ENCODE measurements at regions not wholly inside any gene's neighbourhood (a gene's known extent, or its start where the extent isn't known, plus 50 kb on each side); places are given as distances from the start of the nearest gene placed in this dataset.

DNA sequence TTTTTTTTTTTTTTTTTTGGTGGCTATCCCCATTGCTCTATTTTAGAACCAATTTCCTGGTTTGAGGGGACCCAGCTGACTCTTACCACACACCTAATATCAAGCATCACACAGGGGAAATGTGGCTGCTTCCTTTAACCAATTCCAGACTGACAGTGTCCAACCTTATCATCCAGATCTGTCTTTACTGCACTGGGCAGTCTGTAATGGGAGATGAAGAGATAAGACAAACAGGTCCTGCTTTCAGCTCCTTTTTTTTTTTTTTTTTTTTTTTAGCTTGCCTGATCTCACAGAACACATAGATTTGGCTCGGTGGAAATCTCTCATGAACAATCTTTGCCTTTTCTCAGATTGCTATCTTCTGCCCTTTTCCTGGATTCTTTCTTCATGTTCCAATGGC lies 198.8 kb upstream of the TYRP1 start:
- TF ChIP-seq, protein P1, sequence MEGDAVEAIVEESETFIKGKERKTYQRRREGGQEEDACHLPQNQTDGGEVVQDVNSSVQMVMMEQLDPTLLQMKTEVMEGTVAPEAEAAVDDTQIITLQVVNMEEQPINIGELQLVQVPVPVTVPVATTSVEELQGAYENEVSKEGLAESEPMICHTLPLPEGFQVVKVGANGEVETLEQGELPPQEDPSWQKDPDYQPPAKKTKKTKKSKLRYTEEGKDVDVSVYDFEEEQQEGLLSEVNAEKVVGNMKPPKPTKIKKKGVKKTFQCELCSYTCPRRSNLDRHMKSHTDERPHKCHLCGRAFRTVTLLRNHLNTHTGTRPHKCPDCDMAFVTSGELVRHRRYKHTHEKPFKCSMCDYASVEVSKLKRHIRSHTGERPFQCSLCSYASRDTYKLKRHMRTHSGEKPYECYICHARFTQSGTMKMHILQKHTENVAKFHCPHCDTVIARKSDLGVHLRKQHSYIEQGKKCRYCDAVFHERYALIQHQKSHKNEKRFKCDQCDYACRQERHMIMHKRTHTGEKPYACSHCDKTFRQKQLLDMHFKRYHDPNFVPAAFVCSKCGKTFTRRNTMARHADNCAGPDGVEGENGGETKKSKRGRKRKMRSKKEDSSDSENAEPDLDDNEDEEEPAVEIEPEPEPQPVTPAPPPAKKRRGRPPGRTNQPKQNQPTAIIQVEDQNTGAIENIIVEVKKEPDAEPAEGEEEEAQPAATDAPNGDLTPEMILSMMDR (conservative IDR thresholded peaks at IDR 0.05; ENCODE audit: low read depth, low read length): no peak
- no peak overlapping the region for H3K4me3 ChIP-seq (ENCODE audit: low read depth, low read length)
- no peak for DNase-seq (ENCODE audit: low read depth)

DNA sequence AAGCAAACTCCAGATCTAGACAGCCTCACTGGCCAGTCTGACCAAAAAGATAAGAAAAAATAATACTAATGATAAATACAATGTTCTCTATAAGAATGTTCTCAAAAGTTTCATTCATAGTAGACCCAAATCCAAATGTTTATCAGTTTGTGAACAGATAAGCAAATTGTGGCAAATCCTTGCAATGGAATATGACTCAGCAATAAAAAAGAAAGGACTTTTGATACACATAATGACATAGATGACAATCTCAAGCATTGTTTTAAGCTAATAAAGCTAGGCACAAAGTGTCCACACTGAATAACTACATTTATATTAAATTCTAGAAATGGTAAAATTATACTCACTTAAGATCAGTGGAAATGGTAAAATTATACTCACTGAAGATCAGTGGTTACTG lies 195.4 kb upstream of the TYRP1 start:
- TF ChIP-seq, protein P1 (conservative IDR thresholded peaks at IDR 0.05; ENCODE audit: low read depth, low read length): no peak
- DNase-seq (ENCODE audit: low read depth): no peak
- H3K4me3 ChIP-seq (ENCODE audit: low read depth, low read length): no peak overlapping the region

DNA sequence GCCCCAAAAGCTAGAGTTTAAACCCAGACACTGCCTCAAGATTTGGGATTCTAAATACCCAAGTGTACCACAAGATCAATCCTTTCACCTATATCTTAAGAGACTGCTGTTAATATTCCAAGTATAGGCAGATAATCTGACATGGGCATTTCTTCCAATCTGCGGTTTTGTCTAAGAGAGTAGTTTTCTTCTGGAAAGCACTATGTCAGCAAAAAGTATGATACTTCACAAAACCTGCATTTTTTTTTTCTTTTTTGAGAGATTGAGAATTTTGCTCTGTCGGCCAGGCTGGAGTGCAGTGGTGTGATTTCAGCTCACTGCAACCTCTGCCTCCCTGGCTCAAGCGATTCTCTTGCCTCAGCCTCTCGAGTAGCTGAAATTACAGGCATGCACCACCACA lies 190.7 kb upstream of the TYRP1 start:
- DNase-seq (ENCODE audit: low read depth): no peak
- no peak overlapping the region for H3K4me3 ChIP-seq (ENCODE audit: low read depth, low read length)
- TF ChIP-seq, protein P1 (conservative IDR thresholded peaks at IDR 0.05; ENCODE audit: low read depth, low read length): no peak

DNA sequence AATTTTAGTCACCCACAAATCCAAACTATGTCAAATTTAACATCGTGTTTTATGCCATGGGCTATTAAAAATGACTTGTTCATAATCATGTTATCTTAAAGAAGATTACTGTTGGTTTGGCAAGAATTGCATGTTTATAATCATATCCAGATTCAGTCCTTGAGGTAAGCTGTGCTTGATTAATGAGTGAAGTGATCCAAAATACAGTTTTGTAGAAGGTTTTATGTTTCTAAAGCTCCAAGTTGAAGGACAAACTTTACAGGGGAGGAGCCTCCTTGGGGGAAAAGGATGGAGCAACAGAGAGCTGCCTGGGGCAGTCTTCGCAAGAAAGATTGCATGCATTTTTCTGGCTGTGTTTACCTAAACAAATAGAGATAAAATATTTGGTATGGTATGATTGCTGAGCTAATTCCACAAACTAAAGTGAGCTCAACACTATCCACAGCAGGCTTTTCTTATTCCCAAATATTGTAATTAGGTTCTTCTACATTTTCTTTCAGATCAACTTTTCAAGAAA lies 189.5 kb upstream of the TYRP1 start:
- DNase-seq (ENCODE audit: low read depth): no peak
- H3K4me3 ChIP-seq (ENCODE audit: low read depth, low read length): no peak overlapping the region
- TF ChIP-seq, protein P1 (conservative IDR thresholded peaks at IDR 0.05; ENCODE audit: low read depth, low read length): no peak

DNA sequence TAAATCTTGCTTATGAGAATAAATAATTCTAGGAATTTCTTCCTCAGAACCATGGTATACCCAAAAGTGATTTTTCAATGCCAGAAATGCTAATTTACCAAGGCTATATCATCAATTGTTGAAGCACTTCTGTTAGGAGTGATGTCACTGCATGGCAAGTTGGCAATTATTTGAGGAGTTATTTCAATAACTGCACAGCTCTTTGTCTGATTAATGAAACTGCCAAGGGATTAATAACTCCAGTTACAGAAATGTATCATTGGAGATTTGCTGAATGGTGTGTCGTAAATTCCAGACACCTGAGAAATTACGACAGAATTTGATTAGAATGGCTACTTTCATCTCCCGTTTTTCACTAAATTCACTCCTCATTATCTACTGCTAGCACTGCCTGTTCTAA lies 182.6 kb upstream of the TYRP1 start:
- TF ChIP-seq, protein P1 (conservative IDR thresholded peaks at IDR 0.05; ENCODE audit: low read depth, low read length): no peak
- H3K4me3 ChIP-seq (ENCODE audit: low read depth, low read length): no peak overlapping the region
- no peak for DNase-seq (ENCODE audit: low read depth)

DNA sequence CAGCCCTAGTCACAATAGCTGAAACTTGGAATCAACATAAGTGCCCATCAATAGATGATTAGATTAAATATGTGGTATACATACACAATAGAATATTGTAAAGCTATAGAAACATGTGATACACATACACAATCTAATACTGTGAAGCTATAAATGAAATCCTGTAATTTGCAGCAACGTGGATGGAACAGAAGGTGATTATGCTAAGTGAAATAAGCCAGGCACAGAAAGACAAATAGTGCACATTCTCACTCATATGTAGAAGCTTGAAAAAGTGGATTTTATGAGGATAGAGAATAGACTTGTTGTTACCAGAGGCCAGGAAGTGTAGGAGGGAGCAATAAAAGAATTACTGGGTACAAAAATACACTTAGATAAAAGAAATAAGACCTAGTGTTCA lies 181.5 kb upstream of the TYRP1 start:
- TF ChIP-seq, protein P1 (conservative IDR thresholded peaks at IDR 0.05; ENCODE audit: low read depth, low read length): no peak
- no peak overlapping the region for H3K4me3 ChIP-seq (ENCODE audit: low read depth, low read length)
- no peak for DNase-seq (ENCODE audit: low read depth)

DNA sequence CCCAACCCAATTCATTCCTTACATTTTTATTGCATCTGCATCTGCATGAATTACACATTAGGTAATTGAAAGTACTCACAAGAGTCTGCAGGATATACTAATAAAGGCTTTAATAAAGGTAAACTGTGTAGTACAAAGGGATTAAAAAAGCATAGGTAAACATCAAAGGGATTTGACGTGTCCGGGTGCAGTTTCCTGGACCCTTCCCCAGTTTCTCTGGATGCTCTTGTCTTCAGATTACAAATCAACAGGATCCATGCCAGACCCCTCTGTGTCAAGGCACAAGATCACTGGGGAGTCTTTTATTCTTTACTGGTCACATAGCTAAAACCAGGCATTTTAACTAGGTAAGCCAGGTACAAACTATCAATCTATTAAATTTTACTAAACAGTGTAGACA lies 177.2 kb upstream of the TYRP1 start:
- no peak overlapping the region for H3K4me3 ChIP-seq (ENCODE audit: low read depth, low read length)
- TF ChIP-seq, protein P1 (conservative IDR thresholded peaks at IDR 0.05; ENCODE audit: low read depth, low read length): no peak
- no peak for DNase-seq (ENCODE audit: low read depth)
